ENCODE measurements at regions not wholly inside any gene's neighbourhood (a gene's known extent, or its start where the extent isn't known, plus 50 kb on each side); places are given as distances from the start of the nearest gene placed in this dataset.
"Not testable (repeated sequence)": the region's sequence is repeated elsewhere in the genome, so short reads cannot be mapped to it uniquely, and the experiment has no call there.

- no peak for TF ChIP-seq CTCF (IDR thresholded peaks at IDR 0.05)
- Mint-ChIP-seq H3K4me3 (no peak overlapping the region), H3K9me3 (peaks cover 8% of the 10 kb centered on the region), H3K27me3 (ENCODE audit: low read depth, poor library complexity) (peaks cover 19% of the 10 kb centered on the region), H3K27ac (no peak overlapping the region), H3K36me3 (ENCODE audit: low read depth) (no peaks in the 10 kb centered on the region), H3K4me1 (no peaks in the 10 kb centered on the region)
- DNase-seq, result no peak
Measured at GRCh38 chr10:7043055-7043653, 367.7 kb downstream of the SFMBT2 start.

GRCh38 chr10:7042419-7043054, 368.3 kb downstream of the SFMBT2 start:
- Mint-ChIP-seq H3K27me3 (ENCODE audit: low read depth, poor library complexity) (peaks cover 22% of the 10 kb centered on the region), H3K9me3 (peaks cover 2% of the 10 kb centered on the region), H3K27ac (no peak overlapping the region), H3K4me1 (no peaks in the 10 kb centered on the region), H3K4me3 (no peak overlapping the region), H3K36me3 (ENCODE audit: low read depth) (no peaks in the 10 kb centered on the region)
- TF ChIP-seq CTCF (IDR thresholded peaks at IDR 0.05), result no peak
- no peak for DNase-seq

GRCh38 chr10:7042000-7042399, 368.8 kb downstream of the SFMBT2 start:
- no peak for DNase-seq
- H3K9me3 Mint-ChIP-seq, result no peaks in the 10 kb centered on the region
- H3K27ac Mint-ChIP-seq, result no peak overlapping the region
- no peaks in the 10 kb centered on the region for H3K36me3 Mint-ChIP-seq (ENCODE audit: low read depth)
- no peaks in the 10 kb centered on the region for H3K4me1 Mint-ChIP-seq
- H3K27me3 Mint-ChIP-seq (ENCODE audit: low read depth, poor library complexity), result peaks cover 22% of the 10 kb centered on the region
- no peak overlapping the region for H3K4me3 Mint-ChIP-seq
- TF ChIP-seq CTCF (IDR thresholded peaks at IDR 0.05), result no peak

GRCh38 chr10:7040681-7041080, 370.2 kb downstream of the SFMBT2 start:
- Mint-ChIP-seq H3K27ac (no peak overlapping the region), H3K27me3 (ENCODE audit: low read depth, poor library complexity) (peaks cover 22% of the 10 kb centered on the region)

GRCh38 chr10:7039859-7040258, 371.0 kb downstream of the SFMBT2 start:
- no peaks in the 10 kb centered on the region for H3K4me1 Mint-ChIP-seq
- H3K27me3 Mint-ChIP-seq (ENCODE audit: low read depth, poor library complexity), result peaks cover 22% of the 10 kb centered on the region
- no peak overlapping the region for H3K4me3 Mint-ChIP-seq
- H3K36me3 Mint-ChIP-seq (ENCODE audit: low read depth), result no peaks in the 10 kb centered on the region
- DNase-seq, result no peak
- no peak for TF ChIP-seq CTCF (IDR thresholded peaks at IDR 0.05)
- H3K9me3 Mint-ChIP-seq, result no peaks in the 10 kb centered on the region
- H3K27ac Mint-ChIP-seq, result no peak overlapping the region

More at GRCh38 chr10:7040681-7041080, 370.2 kb downstream of the SFMBT2 start:
- no peak for TF ChIP-seq CTCF (IDR thresholded peaks at IDR 0.05)
- no peak overlapping the region for H3K4me3 Mint-ChIP-seq
- no peaks in the 10 kb centered on the region for H3K36me3 Mint-ChIP-seq (ENCODE audit: low read depth)
- no peaks in the 10 kb centered on the region for H3K4me1 Mint-ChIP-seq
- no peaks in the 10 kb centered on the region for H3K9me3 Mint-ChIP-seq
- DNase-seq, result no peak

GRCh38 chr10:7038416-7038815, 372.4 kb downstream of the SFMBT2 start:
- DNase-seq, result no peak
- H3K4me1 Mint-ChIP-seq, result no peaks in the 10 kb centered on the region
- H3K27ac Mint-ChIP-seq, result no peak overlapping the region
- H3K9me3 Mint-ChIP-seq, result no peaks in the 10 kb centered on the region
- H3K27me3 Mint-ChIP-seq (ENCODE audit: low read depth, poor library complexity), result peaks cover 19% of the 10 kb centered on the region
- TF ChIP-seq CTCF (IDR thresholded peaks at IDR 0.05), result no peak
- no peak overlapping the region for H3K4me3 Mint-ChIP-seq
- no peaks in the 10 kb centered on the region for H3K36me3 Mint-ChIP-seq (ENCODE audit: low read depth)

- H3K4me1 Mint-ChIP-seq; H3K36me3 Mint-ChIP-seq (ENCODE audit: low read depth); H3K4me3 Mint-ChIP-seq; H3K9me3 Mint-ChIP-seq; H3K27ac Mint-ChIP-seq; DNase-seq: not testable (repeated sequence)
- H3K27me3 Mint-ChIP-seq (ENCODE audit: low read depth, poor library complexity), result peaks cover 12% of the 10 kb centered on the region
Measured at GRCh38 chr10:7037434-7037833, 373.4 kb downstream of the SFMBT2 start.

Measured in nephron progenitor cell (in vitro differentiated cells).